Testis (tissue), 2 donors: ENCODE measurements at regions not wholly inside any gene's neighbourhood (a gene's known extent, or its start where the extent isn't known, plus 50 kb on each side); places are given as distances from the start of the nearest gene placed in this dataset.

Source experiments
- DNase-seq: peaks from one replicate; pipeline ENCODE4 v3.0.0-alpha.2; 2019
- H3K27ac ChIP-seq, 2 donors: fragments of 200-600 bp; sonication (generic); one replicate each; pipeline ENCODE4 v1.5.1; 2019
- H3K27me3 ChIP-seq: fragments of 200-600 bp; sonication (generic); one replicate; pipeline ENCODE4 v1.5.1; 2019
- H3K36me3 ChIP-seq: fragments of 200-600 bp; sonication (generic); one replicate; pipeline ENCODE4 v1.5.1; 2017; ENCODE audit warnings: low read depth; ENCODE audit errors: missing control alignments
- H3K4me1 ChIP-seq: fragments of 200-600 bp; sonication (generic); one replicate; pipeline ENCODE4 v1.5.1; 2019
- H3K4me3 ChIP-seq, 2 donors: fragments of 200-600 bp; sonication (generic); one replicate each; pipeline ENCODE4 v1.5.1; 2017 to 2019
- H3K9me3 ChIP-seq: fragments of 200-600 bp; sonication (generic); one replicate; pipeline ENCODE4 v1.5.1; 2017
- POLR2A ChIP-seq: fragments of 450-650 bp; IDR thresholded peaks from one replicate; pipeline ENCODE4 v1.6.1; 2017; ENCODE audit warnings: antibody characterized with exemption, mild to moderate bottlenecking, moderate library complexity
- WGBS, 2 donors: methylation state at CpG; one replicate each; pipeline ENCODE4 v1.1.5; 2018; 5-methylcytosine and 5-hydroxymethylcytosine counted together
- intact Hi-C: fragments of 100-400 bp; cut with DNase I; formaldehyde crosslinking; loops from one replicate; pipeline ENCODE4 v1.15.1; 2023; ENCODE audit warnings: low total_unique reads
- TF ChIP-seq, protein P1 (sequence below), 3 experiments: fragments of 450-650 bp in 2 of 3; fragments of 200-600 bp in 1 of 3; sonication (generic) in 1 of 3; IDR thresholded peaks; one replicate each; pipeline ENCODE4 v1.5.1; 2016 to 2019; ENCODE audit warnings: antibody characterized with exemption in 3 of 3, mild to moderate bottlenecking in 2 of 3, moderate library complexity in 1 of 3

DNA sequence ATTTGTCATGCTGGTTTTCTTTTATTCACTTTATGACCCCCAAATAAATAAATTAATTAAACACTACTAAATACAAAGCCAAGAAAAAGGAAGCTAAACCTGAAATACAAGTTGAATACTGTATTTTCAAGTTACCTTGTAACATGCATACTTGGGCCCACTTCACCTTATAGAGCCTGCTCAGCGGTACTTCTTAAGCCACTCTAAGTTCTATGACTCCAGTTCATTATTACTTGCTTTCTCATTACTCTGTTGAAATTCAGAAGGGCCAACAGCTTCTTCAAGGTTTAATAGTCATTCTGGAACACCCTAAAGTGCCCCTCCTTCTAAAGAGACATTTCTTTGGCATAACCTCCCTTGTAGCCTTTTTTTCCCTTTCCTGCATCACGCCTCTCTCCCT is 844.5 kb downstream of the RPA4 start:
- intact Hi-C loops = no loop called here
- Histone ChIP-seq H3K4me1 (no peaks in the 10 kb centered on the region), H3K27ac (no peak overlapping the region), H3K36me3 (no peaks in the 10 kb centered on the region), H3K4me3 (no peak overlapping the region), H3K9me3 (no peaks in the 10 kb centered on the region), H3K27me3 (no peaks in the 10 kb centered on the region)
- no peak for DNase-seq
- TF ChIP-seq, protein P1, sequence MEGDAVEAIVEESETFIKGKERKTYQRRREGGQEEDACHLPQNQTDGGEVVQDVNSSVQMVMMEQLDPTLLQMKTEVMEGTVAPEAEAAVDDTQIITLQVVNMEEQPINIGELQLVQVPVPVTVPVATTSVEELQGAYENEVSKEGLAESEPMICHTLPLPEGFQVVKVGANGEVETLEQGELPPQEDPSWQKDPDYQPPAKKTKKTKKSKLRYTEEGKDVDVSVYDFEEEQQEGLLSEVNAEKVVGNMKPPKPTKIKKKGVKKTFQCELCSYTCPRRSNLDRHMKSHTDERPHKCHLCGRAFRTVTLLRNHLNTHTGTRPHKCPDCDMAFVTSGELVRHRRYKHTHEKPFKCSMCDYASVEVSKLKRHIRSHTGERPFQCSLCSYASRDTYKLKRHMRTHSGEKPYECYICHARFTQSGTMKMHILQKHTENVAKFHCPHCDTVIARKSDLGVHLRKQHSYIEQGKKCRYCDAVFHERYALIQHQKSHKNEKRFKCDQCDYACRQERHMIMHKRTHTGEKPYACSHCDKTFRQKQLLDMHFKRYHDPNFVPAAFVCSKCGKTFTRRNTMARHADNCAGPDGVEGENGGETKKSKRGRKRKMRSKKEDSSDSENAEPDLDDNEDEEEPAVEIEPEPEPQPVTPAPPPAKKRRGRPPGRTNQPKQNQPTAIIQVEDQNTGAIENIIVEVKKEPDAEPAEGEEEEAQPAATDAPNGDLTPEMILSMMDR (IDR thresholded peaks at IDR 0.05) = no peak
- TF ChIP-seq POLR2A = no peak
- WGBS, 2 donors = 89 to 96% methylated on average over 2 of the region's 2 CpGs

DNA sequence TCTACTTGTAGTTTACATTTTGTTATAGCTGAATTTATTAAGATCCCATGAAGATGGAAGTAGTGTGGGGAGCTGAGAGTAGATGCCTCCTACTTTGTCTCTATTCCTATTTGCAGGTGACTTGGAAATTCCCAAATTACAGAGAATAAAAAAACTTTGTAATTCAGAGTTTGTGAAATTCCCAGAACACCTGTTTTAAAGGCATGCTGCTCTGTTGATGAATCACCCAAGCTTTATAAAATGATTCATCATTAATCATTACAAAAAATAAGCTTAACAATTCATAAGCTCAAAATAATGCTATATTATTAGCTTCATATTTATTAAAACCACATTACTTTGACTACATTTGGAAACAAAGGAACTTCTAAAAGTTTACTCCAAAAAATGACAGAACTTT is 856.3 kb downstream of the RPA4 start:
- H3K4me1 ChIP-seq = no peaks in the 10 kb centered on the region
- no peak for DNase-seq
- H3K27me3 ChIP-seq = no peaks in the 10 kb centered on the region
- intact Hi-C loops = no loop called here
- no peak overlapping the region for H3K27ac ChIP-seq
- no peaks in the 10 kb centered on the region for H3K9me3 ChIP-seq
- no peak overlapping the region for H3K4me3 ChIP-seq
- no peaks in the 10 kb centered on the region for H3K36me3 ChIP-seq
- no peak for TF ChIP-seq POLR2A
- TF ChIP-seq, protein P1 (IDR thresholded peaks at IDR 0.05) = no peak

DNA sequence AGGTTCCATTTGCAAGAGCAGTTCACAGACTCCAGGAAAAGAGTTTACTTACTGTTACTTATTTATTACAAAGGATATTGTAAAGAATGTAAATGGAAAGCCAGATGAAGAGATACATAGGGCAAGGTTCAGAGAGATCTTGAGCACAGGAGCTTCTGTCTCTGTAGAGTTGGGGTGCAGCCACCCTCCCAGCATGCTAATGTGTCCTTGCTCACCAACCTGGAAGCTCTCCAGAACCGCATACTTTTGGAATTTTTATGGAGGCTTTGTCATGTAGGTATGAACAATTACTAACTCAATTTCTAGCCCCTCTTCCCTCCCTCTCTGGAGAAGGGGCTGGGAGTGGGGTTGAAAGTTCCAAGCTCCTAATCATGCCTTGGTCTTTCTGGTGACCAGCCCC is 857.2 kb downstream of the RPA4 start:
- Histone ChIP-seq H3K27me3 (no peaks in the 10 kb centered on the region), H3K4me3 (no peak overlapping the region), H3K9me3 (no peaks in the 10 kb centered on the region), H3K36me3 (no peaks in the 10 kb centered on the region), H3K27ac (no peak overlapping the region), H3K4me1 (no peaks in the 10 kb centered on the region)
- TF ChIP-seq POLR2A = no peak
- TF ChIP-seq, protein P1 (IDR thresholded peaks at IDR 0.05) = no peak
- intact Hi-C loops = no loop called here
- no peak for DNase-seq
- WGBS, 2 donors = 30 to 63% methylated on average over 1 of the region's 1 CpG

DNA sequence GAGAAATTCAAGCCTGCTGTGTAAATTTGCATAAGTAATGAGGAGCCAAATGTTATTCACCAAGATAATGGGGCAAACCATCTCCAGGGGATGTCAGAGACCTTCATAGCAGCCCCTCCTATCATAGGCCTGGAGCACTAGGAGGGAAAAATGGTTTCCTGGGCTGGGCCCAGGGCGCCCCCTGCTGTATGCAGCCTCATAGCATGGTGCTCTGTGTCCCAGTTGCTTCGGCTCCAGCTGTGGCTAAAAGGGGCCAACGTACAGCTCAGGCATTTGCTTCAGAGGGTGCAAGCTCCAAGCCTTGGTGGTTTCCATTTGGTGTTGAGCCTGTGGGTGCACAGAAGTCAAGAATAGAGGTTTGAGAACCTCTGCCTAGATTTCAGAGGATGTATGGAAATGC is 859.3 kb downstream of the RPA4 start:
- Histone ChIP-seq H3K4me3 (no peak overlapping the region), H3K27ac (no peak overlapping the region), H3K27me3 (no peaks in the 10 kb centered on the region), H3K9me3 (no peaks in the 10 kb centered on the region), H3K36me3 (no peaks in the 10 kb centered on the region), H3K4me1 (no peaks in the 10 kb centered on the region)
- WGBS, 2 donors = 87% methylated on average over 3 of the region's 3 CpGs; no CpG with 5 or more reads in 1 of the 2 donors
- DNase-seq = no peak
- no peak for TF ChIP-seq POLR2A
- TF ChIP-seq, protein P1 (IDR thresholded peaks at IDR 0.05) = no peak
- intact Hi-C loops = no loop called here

DNA sequence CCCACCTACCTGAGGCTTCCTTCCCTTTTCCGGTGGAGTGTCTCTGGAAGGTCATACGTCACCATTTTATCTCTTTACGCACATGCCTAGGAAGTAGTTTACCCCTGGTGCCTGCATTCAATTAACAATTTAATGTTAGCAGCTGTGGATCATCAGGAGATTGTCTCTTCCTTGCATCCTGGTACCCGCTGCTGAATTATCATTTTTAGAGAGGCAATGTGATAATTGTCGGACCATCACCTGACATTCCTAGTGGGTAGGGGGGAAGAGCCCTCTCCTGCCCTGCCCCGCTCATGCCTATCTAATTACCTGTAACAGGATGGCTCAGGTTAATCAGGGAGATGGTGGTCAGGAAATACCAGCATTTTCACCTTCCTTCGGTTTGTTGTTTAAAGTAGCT is 863.6 kb downstream of the RPA4 start:
- Histone ChIP-seq H3K4me1 (no peaks in the 10 kb centered on the region), H3K36me3 (no peaks in the 10 kb centered on the region), H3K27me3 (no peaks in the 10 kb centered on the region), H3K27ac (no peak overlapping the region), H3K9me3 (no peaks in the 10 kb centered on the region), H3K4me3 (no peak overlapping the region)
- no peak for TF ChIP-seq POLR2A
- TF ChIP-seq, protein P1 (IDR thresholded peaks at IDR 0.05) = no peak
- intact Hi-C loops = no loop called here
- no peak for DNase-seq
- 63 to 77% methylated on average over 7 of the region's 7 CpGs for WGBS, 2 donors
